ENCODE measurements at regions not wholly inside any gene's neighbourhood (a gene's known extent, or its start where the extent isn't known, plus 50 kb on each side); places are given as distances from the start of the nearest gene placed in this dataset.

- TF ChIP-seq CTCF (IDR thresholded peaks at IDR 0.05) (no peak), EZH2 (IDR thresholded peaks at IDR 0.05) (no peak), EZH2phosphoT487 (IDR thresholded peaks at IDR 0.05) (no peak)
These were observed 58.1 kb upstream of the MRPS22 start for GRCh38 chr3:139285691-139286090.

All from neural progenitor cell (in vitro differentiated cells).